IPS-18a (cell line): ENCODE measurements at regions not wholly inside any gene's neighbourhood (a gene's known extent, or its start where the extent isn't known, plus 50 kb on each side); places are given as distances from the start of the nearest gene placed in this dataset.

Experiments
- H3K27ac ChIP-seq: one replicate; pipeline ENCODE4 v1.5.1; 2013; ENCODE audit warnings: low read length
- H3K27me3 ChIP-seq: one replicate; pipeline ENCODE4 v1.6.1; 2013; ENCODE audit warnings: mild to moderate bottlenecking, low read length; ENCODE audit not compliant: control insufficient read depth, insufficient read depth
- H3K36me3 ChIP-seq: one replicate; pipeline ENCODE4 v1.6.1; 2013; ENCODE audit warnings: low read depth, low read length; ENCODE audit not compliant: control insufficient read depth
- H3K4me1 ChIP-seq: one replicate; pipeline ENCODE4 v1.6.1; 2013; ENCODE audit warnings: low read depth, low read length; ENCODE audit not compliant: control insufficient read depth
- H3K4me3 ChIP-seq: one replicate; pipeline ENCODE4 v1.5.1; 2013; ENCODE audit warnings: low read length
- H3K9ac ChIP-seq: one replicate; pipeline ENCODE4 v1.6.1; 2013; ENCODE audit warnings: mild to moderate bottlenecking, low read length, moderate library complexity
- H3K9me3 ChIP-seq: one replicate; pipeline ENCODE4 v1.6.1; 2013; ENCODE audit warnings: low read depth, low read length; ENCODE audit not compliant: control insufficient read depth

DNA sequence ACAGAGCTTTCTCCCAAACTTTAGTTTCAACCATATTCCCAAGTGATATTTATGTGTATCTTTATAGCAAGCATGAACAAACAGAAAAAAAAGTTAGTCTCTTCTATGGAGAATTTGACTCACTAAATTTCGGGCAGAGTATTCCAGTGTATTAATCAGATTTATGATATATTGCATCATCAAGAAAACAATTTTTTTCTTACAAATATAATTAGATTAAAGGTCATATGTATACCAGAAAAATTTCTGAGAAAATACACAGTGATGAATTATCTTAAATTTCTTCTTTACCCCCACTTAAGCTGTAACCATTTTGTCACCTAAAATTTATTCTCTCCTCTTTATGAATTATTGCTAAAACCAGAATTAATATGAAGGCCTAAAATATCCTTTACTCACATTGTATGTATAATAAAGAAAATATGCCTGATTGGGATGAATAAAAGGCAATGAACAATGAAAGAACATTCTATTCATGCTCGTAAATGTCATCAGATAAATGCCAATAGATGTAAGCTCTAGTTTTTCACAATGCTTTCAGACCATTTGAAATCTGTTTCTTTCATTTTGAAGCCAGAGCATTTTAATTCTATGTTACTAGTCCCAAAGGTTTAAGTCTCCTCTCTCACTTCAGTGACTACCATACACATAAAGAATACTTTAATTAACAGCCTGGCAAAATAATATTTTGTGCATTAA is 192.1 kb downstream of the HGF start:
- Histone ChIP-seq H3K9ac (no peak overlapping the region), H3K36me3 (no peaks in the 10 kb centered on the region), H3K27me3 (no peaks in the 10 kb centered on the region), H3K27ac (no peak overlapping the region), H3K9me3 (no peaks in the 10 kb centered on the region), H3K4me3 (no peak overlapping the region), H3K4me1 (no peaks in the 10 kb centered on the region)

DNA sequence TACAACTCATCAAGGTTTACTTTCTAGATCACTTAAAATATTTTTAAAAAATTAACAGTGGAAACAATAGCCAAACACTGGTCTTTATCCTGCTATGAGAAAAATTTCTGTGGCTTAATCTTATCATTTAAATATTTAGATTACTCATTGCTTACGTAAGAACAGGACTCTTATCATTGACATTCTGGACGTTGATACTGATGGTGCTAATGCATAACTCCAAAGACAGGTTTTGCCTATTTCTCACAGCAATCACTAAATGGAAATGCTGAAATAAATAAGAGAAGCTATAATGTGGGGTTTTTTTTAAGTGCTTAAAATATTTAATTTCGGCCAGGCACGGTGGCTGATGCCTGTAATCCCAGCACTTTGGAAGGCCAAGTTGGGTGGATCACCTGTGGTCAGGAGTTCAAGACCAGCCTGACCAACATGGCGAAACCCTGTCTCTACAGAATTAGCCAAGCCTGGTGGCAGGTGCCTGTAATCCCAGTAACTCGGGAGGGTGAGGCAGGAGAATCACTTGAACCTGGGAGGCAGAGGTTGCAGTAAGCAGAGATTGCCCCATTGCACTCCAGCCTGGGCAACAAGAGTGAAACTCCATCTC is 195.0 kb downstream of the HGF start:
- no peak overlapping the region for H3K9ac ChIP-seq
- no peak overlapping the region for H3K27ac ChIP-seq
- no peaks in the 10 kb centered on the region for H3K9me3 ChIP-seq
- no peaks in the 10 kb centered on the region for H3K36me3 ChIP-seq
- H3K4me1 ChIP-seq: no peaks in the 10 kb centered on the region
- no peak overlapping the region for H3K4me3 ChIP-seq
- no peaks in the 10 kb centered on the region for H3K27me3 ChIP-seq

DNA sequence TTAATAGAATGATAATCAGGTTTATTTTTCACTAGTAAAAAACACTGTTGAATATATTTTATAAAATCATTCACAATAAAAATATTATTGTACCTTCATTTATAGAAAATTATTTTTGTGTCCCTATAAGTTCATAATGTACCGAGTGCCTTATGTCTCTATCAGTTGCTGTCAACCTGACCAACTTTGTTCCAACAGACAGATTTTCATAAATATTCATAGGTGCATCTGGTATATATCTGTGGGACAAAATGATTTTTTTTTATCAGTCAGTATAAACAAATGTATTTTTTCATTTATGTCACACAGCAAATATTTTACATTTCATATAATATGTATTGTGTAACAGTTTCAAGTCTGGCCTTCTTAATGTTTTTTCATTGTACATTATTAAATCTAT is 195.9 kb downstream of the HGF start:
- Histone ChIP-seq H3K27ac (no peak overlapping the region), H3K36me3 (no peaks in the 10 kb centered on the region)

DNA sequence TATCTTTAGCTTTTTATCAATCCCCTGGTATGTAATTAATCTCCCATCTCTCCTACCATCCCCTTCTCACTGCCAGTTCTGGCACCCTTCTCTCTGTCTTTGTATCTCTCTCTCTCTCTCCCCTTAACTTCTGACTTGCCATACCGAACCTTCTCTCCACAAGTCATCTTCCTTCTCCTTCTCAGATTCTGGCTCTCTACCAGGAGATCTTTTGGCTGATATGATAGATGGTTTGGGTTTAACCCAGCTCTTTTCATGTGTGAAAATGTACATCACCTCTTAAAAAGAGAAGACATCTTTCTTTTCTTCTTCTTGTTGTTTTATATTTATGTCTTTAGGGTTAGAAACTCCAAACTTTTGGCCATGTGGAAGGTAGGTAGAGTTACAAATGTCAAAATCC is 196.7 kb downstream of the HGF start:
- Histone ChIP-seq H3K4me3 (no peak overlapping the region), H3K27me3 (no peaks in the 10 kb centered on the region), H3K4me1 (no peaks in the 10 kb centered on the region), H3K27ac (no peak overlapping the region), H3K36me3 (no peaks in the 10 kb centered on the region), H3K9me3 (no peaks in the 10 kb centered on the region), H3K9ac (no peak overlapping the region)

More for the DNA sequence above, 195.9 kb downstream of the HGF start:
- H3K9ac ChIP-seq: no peak overlapping the region
- H3K4me1 ChIP-seq: no peaks in the 10 kb centered on the region
- no peaks in the 10 kb centered on the region for H3K27me3 ChIP-seq
- H3K4me3 ChIP-seq: no peak overlapping the region
- no peaks in the 10 kb centered on the region for H3K9me3 ChIP-seq

DNA sequence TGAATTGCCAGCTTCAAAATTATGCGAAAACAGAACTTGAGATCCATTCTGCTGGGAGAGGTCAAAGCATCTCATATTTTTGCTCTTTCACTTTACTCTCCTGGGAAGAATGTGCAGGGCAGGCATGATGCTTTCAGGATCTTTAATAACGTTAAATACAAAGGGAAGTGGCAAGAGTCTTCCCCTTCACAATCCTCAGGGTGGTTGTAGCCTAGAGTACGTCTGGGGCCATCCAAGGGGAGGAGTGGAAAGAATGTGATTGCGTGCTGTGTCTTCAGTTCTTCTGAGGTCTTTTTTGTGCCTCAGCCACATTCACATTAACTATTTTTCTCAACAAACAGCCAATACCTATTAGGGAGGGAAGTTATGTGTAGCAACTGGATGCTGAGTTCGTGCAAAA is 207.3 kb downstream of the HGF start:
- H3K4me3 ChIP-seq: no peak overlapping the region
- H3K9ac ChIP-seq: no peak overlapping the region
- no peaks in the 10 kb centered on the region for H3K4me1 ChIP-seq
- no peaks in the 10 kb centered on the region for H3K27me3 ChIP-seq
- no peaks in the 10 kb centered on the region for H3K9me3 ChIP-seq
- no peaks in the 10 kb centered on the region for H3K36me3 ChIP-seq
- no peak overlapping the region for H3K27ac ChIP-seq

DNA sequence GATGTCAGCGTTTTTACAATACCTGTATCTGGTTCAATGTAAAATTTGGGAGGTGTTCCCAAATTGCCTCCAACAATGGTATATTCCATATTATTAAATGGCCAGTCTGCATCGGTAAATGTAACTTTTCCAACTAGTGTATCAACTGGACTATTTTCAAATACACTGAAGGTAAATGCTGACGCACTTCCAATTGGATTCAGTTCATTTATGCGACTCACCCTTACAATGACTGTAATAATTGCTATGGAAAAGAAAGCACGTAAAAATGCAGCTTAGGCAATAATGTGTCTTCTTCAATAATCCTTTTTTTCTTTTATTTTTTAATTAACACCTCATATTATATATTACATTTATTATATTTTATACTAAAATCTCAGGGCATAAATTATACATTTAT is 209.1 kb downstream of the HGF start:
- H3K4me1 ChIP-seq: no peaks in the 10 kb centered on the region
- no peaks in the 10 kb centered on the region for H3K27me3 ChIP-seq
- H3K4me3 ChIP-seq: no peak overlapping the region
- no peak overlapping the region for H3K27ac ChIP-seq
- no peaks in the 10 kb centered on the region for H3K36me3 ChIP-seq
- H3K9me3 ChIP-seq: no peaks in the 10 kb centered on the region
- no peak overlapping the region for H3K9ac ChIP-seq

DNA sequence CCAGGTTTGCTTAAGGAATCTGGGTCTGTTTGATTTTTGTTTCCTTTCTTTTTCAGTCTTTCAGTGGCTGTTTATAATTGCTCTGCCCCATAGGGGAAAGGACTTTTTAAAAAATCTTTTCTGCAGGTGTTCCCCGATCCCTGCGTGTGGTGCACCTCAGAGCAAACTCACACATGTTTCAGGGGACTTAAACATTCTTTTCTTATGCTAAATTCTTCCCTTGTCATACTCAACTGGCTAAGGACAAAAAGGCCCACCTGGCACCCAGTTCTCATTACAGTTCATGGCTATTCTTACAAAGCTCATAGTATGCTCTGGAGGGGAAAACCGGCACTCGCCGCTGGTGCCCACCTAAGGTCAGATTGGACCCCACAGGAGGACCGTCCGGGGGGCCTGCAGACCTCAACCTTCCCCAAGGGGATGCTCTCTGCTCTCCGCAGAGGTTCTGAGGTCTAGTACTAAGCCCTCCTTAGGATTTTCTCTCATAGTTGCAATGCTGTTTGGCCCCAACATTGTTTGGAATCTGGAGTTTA is 220.3 kb downstream of the HGF start:
- H3K36me3 ChIP-seq: no peaks in the 10 kb centered on the region
- H3K4me3 ChIP-seq: no peak overlapping the region
- H3K27ac ChIP-seq: no peak overlapping the region
- H3K9ac ChIP-seq: no peak overlapping the region
- H3K9me3 ChIP-seq: no peaks in the 10 kb centered on the region
- peaks cover 3% of the 10 kb centered on the region for H3K4me1 ChIP-seq
- H3K27me3 ChIP-seq: no peaks in the 10 kb centered on the region

DNA sequence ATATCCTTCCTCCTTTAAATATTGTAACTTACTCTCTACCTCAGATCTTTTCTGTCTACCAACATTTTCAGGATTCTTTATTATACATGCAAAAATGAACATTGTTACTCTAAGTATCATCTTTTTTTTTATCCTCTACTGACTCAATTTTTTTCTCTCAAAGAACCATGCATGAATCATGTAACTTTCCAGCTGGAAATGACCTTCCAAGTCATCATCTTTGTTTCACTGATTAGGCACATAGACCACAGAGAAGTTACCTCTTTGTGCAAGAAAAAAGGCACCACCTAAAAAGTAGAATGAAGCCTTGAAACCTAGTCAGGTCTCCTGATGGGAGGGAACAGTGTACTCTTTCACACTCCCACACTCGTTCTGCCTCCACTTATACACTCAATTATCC is 234.9 kb downstream of the HGF start:
- H3K36me3 ChIP-seq: no peaks in the 10 kb centered on the region
- H3K4me1 ChIP-seq: no peaks in the 10 kb centered on the region
- H3K9ac ChIP-seq: no peak overlapping the region
- H3K27ac ChIP-seq: no peak overlapping the region
- H3K27me3 ChIP-seq: no peaks in the 10 kb centered on the region
- H3K4me3 ChIP-seq: no peak overlapping the region
- no peaks in the 10 kb centered on the region for H3K9me3 ChIP-seq

DNA sequence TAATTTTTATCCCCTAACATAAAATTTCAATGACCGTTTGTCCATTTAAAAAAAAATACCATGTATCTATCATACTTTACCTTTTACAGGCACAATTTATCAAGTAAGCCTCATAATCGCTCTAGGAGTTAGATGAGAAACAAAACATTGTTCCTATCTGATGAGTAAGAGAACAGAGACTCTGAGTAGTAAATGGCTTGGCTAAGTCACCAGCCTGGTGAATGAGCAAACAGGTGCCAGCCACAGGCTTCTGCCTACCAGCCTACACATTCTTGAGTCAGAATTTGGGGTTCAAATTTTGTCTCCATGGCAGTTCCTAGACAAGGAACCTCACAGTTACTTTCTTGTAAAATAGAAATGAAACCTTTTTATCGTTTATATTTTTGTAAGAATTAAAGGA is 235.4 kb downstream of the HGF start:
- Histone ChIP-seq H3K27me3 (no peaks in the 10 kb centered on the region), H3K4me1 (no peaks in the 10 kb centered on the region), H3K4me3 (no peak overlapping the region), H3K27ac (no peak overlapping the region), H3K9ac (no peak overlapping the region), H3K9me3 (no peaks in the 10 kb centered on the region), H3K36me3 (no peaks in the 10 kb centered on the region)

DNA sequence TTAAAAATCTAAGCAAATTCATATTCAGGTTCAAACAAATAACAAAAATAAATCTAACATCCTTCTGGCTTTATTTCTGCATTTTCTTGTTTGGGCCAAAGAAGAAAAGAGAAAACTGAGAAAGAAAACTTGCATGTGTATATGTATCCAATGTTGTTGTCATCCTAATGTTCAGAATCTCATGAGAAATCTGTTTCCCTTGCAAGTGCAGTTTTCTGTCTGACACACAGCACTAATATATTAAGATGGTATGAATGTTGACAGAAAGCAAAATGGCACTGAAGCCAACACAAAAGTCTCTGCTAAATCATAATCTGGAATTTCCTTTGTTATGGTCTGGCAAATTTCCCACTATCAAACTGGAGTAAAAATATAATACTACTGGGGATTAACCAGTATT is 235.9 kb downstream of the HGF start:
- H3K9me3 ChIP-seq: no peaks in the 10 kb centered on the region
- H3K9ac ChIP-seq: no peak overlapping the region
- no peak overlapping the region for H3K27ac ChIP-seq
- H3K4me1 ChIP-seq: no peaks in the 10 kb centered on the region
- no peak overlapping the region for H3K4me3 ChIP-seq
- H3K27me3 ChIP-seq: no peaks in the 10 kb centered on the region
- no peaks in the 10 kb centered on the region for H3K36me3 ChIP-seq

DNA sequence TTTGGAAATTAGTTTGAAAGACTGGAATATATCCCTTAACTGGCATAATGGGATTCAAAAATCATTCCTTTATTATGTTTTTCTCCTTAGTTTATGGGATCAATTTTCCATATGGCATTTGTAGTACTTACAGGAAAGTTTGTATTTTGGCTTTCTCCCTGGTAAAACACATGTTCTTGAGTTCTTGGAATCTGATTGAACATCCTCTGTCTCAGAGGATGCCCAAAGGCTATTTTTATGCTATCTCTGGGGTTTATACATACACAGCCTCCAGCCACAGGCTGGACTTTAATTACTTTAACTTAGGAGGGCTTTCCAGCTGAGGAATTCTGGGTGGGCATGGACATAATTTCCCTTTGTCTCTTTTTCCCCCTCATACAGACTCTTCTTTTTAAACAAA is 236.4 kb downstream of the HGF start:
- H3K27me3 ChIP-seq: no peaks in the 10 kb centered on the region
- no peaks in the 10 kb centered on the region for H3K36me3 ChIP-seq
- H3K4me1 ChIP-seq: no peaks in the 10 kb centered on the region
- H3K9ac ChIP-seq: no peak overlapping the region
- H3K4me3 ChIP-seq: no peak overlapping the region
- no peaks in the 10 kb centered on the region for H3K9me3 ChIP-seq
- H3K27ac ChIP-seq: no peak overlapping the region

DNA sequence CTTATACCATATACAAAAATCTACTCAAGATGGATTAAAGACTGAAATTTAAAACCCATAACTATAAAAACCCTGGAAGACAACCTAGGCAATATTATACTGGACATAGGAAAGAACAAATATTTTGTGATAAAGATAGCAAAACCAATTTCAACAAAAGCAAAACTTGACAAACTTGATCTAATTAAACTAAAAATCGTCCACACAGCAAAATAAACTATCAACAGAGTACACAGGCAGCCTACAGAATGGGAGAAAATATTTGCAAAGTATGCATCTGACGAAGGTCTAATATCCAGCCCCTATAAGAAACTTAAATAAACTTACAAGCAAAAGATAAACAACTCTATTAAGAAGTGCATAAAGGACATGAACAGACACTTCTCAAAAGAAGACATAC is 240.1 kb downstream of the HGF start:
- Histone ChIP-seq H3K4me1 (no peaks in the 10 kb centered on the region), H3K27ac (no peak overlapping the region), H3K4me3 (no peak overlapping the region), H3K9me3 (no peaks in the 10 kb centered on the region), H3K9ac (no peak overlapping the region), H3K36me3 (no peaks in the 10 kb centered on the region), H3K27me3 (no peaks in the 10 kb centered on the region)
